ENCODE measurements at regions not wholly inside any gene's neighbourhood (a gene's known extent, or its start where the extent isn't known, plus 50 kb on each side); places are given as distances from the start of the nearest gene placed in this dataset.

- no peak overlapping the region for H3K27ac ChIP-seq
- TF ChIP-seq POLR2AphosphoS5 (IDR thresholded peaks at IDR 0.05) (no peak), CTCF (IDR thresholded peaks at IDR 0.05 in 8 of 11, conservative IDR thresholded peaks at IDR 0.05 in 3 of 11) (no peak), POLR2A (IDR thresholded peaks at IDR 0.05) (no peak)
- H3K4me1 ChIP-seq: no peaks in the 10 kb centered on the region
- 76 to 90% (median 83%) methylated on average over 1 of the region's 1 CpG for WGBS, 5 donors
- DNase-seq: no peak
- no peaks in the 10 kb centered on the region for H3K36me3 ChIP-seq
- H3K27me3 ChIP-seq (replicated peaks in 1 of 7): no peaks in the 10 kb centered on the region
- H3K9me3 ChIP-seq: peaks cover 0 to 47% (median 22%) of the 10 kb centered on the region in 8 donors
- H3K4me3 ChIP-seq: no peak overlapping the region
- intact Hi-C loops (cut with DNase I; ENCODE audit: low total_unique reads): no loop called here
Observed at GRCh38 chr9:24766081-24766480, 220.4 kb upstream of the IZUMO3 start.

DNA sequence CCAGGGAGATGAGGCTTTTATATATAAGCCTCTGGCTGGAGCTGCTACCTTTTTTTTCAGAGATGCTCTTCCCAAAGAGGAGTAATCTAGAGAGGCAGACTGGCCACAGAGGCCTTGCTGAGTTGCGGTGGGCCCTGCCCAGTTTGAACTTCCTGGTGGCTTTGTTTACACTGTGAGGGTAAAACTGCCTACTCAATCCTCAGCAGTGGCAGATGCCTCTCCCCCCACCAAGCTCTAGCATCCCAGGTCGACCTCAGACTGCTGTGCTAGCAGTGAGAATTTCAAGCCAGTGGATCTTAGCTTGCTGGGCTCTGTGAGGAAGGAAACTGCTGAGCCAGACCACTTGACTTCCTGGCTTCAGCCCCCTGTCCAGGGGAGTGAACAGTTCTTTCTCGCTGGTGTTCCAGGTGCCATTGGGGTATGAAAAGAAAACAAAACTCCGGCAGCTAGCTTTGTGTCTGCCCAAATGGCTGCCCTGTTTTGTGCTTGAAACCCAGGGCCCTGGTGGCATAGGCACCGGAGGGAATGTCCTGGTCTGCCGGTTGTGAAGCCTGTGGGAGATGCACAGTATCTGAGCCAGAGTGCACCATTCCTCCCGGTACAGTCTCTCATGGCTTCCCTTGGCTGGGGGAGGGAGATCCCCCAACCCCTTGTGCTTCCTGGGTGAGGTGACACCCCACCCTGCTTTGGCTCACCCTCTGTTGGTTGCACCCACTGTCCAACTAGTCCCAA, 219.5 kb upstream of the IZUMO3 start:
- DNase-seq: peak; percentile 25
- no peaks in the 10 kb centered on the region for H3K36me3 ChIP-seq
- no peaks in the 10 kb centered on the region for H3K27me3 ChIP-seq (replicated peaks in 1 of 7)
- H3K27ac ChIP-seq: no peak overlapping the region
- no peak for TF ChIP-seq POLR2AphosphoS5 (IDR thresholded peaks at IDR 0.05)
- no peak for TF ChIP-seq CTCF (IDR thresholded peaks at IDR 0.05 in 8 of 11, conservative IDR thresholded peaks at IDR 0.05 in 3 of 11)
- no peak for TF ChIP-seq POLR2A (IDR thresholded peaks at IDR 0.05)
- peaks cover 0 to 48% (median 30%) of the 10 kb centered on the region in 8 donors for H3K9me3 ChIP-seq
- 37 to 55% (median 51%) methylated on average over 3 to 7 of the region's 7 CpGs for WGBS, 5 donors
- H3K4me1 ChIP-seq: no peaks in the 10 kb centered on the region
- H3K4me3 ChIP-seq: no peak overlapping the region
- intact Hi-C loops (cut with DNase I; ENCODE audit: low total_unique reads): no loop called here

DNA sequence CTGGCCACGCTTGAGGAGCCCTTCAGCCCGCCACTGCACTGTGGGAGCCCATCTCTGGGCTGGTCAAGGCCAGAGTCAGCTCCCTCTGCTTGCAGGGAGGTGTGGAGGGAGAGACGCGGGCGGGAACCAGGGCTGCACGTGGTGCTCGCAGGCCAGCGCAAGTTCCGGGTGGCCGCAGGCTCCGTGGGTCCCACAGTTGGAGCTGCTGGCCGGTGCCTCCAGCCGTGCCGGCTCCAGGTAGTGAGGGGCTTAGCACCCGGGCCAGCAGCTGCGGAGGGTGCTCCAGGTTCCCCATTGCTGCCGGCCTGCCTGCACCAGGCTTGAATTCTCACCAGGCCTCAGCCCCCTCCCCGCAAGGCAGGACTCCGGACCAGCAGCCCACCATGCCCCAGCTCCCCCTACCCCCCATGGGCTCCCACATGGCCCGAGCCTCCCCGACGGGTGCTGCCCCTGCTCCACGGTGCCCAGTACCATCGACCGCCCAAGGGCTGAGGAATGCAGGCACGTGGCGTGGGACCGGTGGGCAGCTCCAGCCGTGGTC, 192.8 kb upstream of the IZUMO3 start:
- 88 to 92% (median 90%) methylated on average over 17 to 29 of the region's 29 CpGs for WGBS, 5 donors
- Histone ChIP-seq H3K27ac (no peak overlapping the region), H3K27me3 (replicated peaks in 1 of 7) (no peaks in the 10 kb centered on the region), H3K4me1 (no peaks in the 10 kb centered on the region), H3K4me3 (no peak overlapping the region), H3K9me3 (peaks cover 0 to 31% (median 7%) of the 10 kb centered on the region in 8 donors), H3K36me3 (no peaks in the 10 kb centered on the region)
- TF ChIP-seq POLR2AphosphoS5 (IDR thresholded peaks at IDR 0.05) (no peak), POLR2A (IDR thresholded peaks at IDR 0.05) (no peak), CTCF (IDR thresholded peaks at IDR 0.05 in 8 of 11, conservative IDR thresholded peaks at IDR 0.05 in 3 of 11) (no peak)
- intact Hi-C loops (cut with DNase I; ENCODE audit: low total_unique reads): no loop called here
- peak; percentile 70 for DNase-seq

- Histone ChIP-seq H3K4me3 (no peak overlapping the region), H3K27me3 (replicated peaks in 1 of 7) (no peaks in the 10 kb centered on the region), H3K36me3 (no peaks in the 10 kb centered on the region), H3K27ac (no peak overlapping the region), H3K4me1 (no peaks in the 10 kb centered on the region), H3K9me3 (peaks cover 0 to 15% (median 2%) of the 10 kb centered on the region in 8 donors)
- TF ChIP-seq POLR2AphosphoS5 (IDR thresholded peaks at IDR 0.05) (no peak), POLR2A (IDR thresholded peaks at IDR 0.05) (no peak), CTCF (IDR thresholded peaks at IDR 0.05 in 8 of 11, conservative IDR thresholded peaks at IDR 0.05 in 3 of 11) (no peak)
- intact Hi-C loops (cut with DNase I; ENCODE audit: low total_unique reads): no loop called here
- WGBS, 5 donors: 58 to 88% (median 75%) methylated on average over 1 of the region's 1 CpG
- DNase-seq: no peak
Observed at GRCh38 chr9:24731754-24732153, 186.1 kb upstream of the IZUMO3 start.

Data from spleen (tissue), 11 donors.